GM12878 (cell line): ENCODE measurements at regions not wholly inside any gene's neighbourhood (a gene's known extent, or its start where the extent isn't known, plus 50 kb on each side); places are given as distances from the start of the nearest gene placed in this dataset.

ENCODE experiments used
- CEBPB ChIP-seq, 2 experiments: fragments of 150-350 bp in 1 of 2; IDR thresholded peaks; 2 replicates each; pipeline ENCODE4 v1.6.1; 2012 to 2014; ENCODE audit warnings: low read depth in 2 of 2, low read length in 2 of 2, borderline replicate concordance in 1 of 2, inconsistent platforms in 1 of 2
- CHD2 ChIP-seq: IDR thresholded peaks from 2 replicates; pipeline ENCODE4 v1.6.1; 2011; ENCODE audit warnings: low read depth, low read length, improper control_type of control experiment, borderline replicate concordance
- CREB1 ChIP-seq: IDR thresholded peaks from 2 replicates; pipeline ENCODE4 v1.6.1; 2012; ENCODE audit warnings: low read depth, mild to moderate bottlenecking, inconsistent platforms
- MYC ChIP-seq: IDR thresholded peaks from 2 replicates; pipeline ENCODE4 v1.6.1; 2011; ENCODE audit warnings: mild to moderate bottlenecking, low read length, moderate library complexity, inconsistent platforms; ENCODE audit not compliant: insufficient read depth, insufficient replicate concordance, insufficient read length, severe bottlenecking
- NR2C1 ChIP-seq: fragments of 450-650 bp; IDR thresholded peaks from 2 replicates; pipeline ENCODE4 v1.6.1; 2017; ENCODE audit warnings: antibody characterized with exemption, mild to moderate bottlenecking, moderate library complexity
- NR2F1 ChIP-seq: fragments of 450-650 bp; conservative IDR thresholded peaks from 2 replicates; pipeline ENCODE4 v1.6.1; 2017; ENCODE audit warnings: mild to moderate bottlenecking
- POLR2A ChIP-seq: IDR thresholded peaks from 2 replicates; pipeline ENCODE4 v1.6.1; 2011; ENCODE audit warnings: low read depth, mild to moderate bottlenecking, low read length
- TF ChIP-seq, protein P1 (sequence below), 3 experiments: IDR thresholded peaks in 2 of 3; conservative IDR thresholded peaks in 1 of 3; 2 replicates each; pipeline ENCODE4 v1.5.1; 2011; ENCODE audit warnings: low read depth in 3 of 3, low read length in 3 of 3, mild to moderate bottlenecking in 3 of 3, control low read depth in 2 of 3, moderate library complexity in 2 of 3, inconsistent platforms in 1 of 3, mixed read lengths in 1 of 3; ENCODE audit not compliant: control insufficient read depth in 2 of 3, insufficient read depth in 1 of 3; ENCODE audit errors: extremely low read depth in 1 of 3

- TF ChIP-seq CHD2 (no peak), CREB1 (no peak), CEBPB (IDR thresholded peaks at IDR 0.05; ENCODE audit: borderline replicate concordance in 1 of 2, low read depth in 2 of 2, low read length in 2 of 2) (no peak), NR2C1 (no peak), NR2F1 (no peak), POLR2A (no peak), MYC (no peak)
- TF ChIP-seq, protein P1, sequence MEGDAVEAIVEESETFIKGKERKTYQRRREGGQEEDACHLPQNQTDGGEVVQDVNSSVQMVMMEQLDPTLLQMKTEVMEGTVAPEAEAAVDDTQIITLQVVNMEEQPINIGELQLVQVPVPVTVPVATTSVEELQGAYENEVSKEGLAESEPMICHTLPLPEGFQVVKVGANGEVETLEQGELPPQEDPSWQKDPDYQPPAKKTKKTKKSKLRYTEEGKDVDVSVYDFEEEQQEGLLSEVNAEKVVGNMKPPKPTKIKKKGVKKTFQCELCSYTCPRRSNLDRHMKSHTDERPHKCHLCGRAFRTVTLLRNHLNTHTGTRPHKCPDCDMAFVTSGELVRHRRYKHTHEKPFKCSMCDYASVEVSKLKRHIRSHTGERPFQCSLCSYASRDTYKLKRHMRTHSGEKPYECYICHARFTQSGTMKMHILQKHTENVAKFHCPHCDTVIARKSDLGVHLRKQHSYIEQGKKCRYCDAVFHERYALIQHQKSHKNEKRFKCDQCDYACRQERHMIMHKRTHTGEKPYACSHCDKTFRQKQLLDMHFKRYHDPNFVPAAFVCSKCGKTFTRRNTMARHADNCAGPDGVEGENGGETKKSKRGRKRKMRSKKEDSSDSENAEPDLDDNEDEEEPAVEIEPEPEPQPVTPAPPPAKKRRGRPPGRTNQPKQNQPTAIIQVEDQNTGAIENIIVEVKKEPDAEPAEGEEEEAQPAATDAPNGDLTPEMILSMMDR (IDR thresholded peaks at IDR 0.05 in 2 of 3, conservative IDR thresholded peaks at IDR 0.05 in 1 of 3; ENCODE audit: control insufficient read depth in 2 of 3, extremely low read depth in 1 of 3, insufficient read depth in 1 of 3, low read depth in 3 of 3, low read length in 3 of 3) = no peak
These were observed 72.9 kb upstream of the TDRD3 start for GRCh38 chr13:60324131-60324530.
